K562 (cell line): ENCODE measurements at regions not wholly inside any gene's neighbourhood (a gene's known extent, or its start where the extent isn't known, plus 50 kb on each side); places are given as distances from the start of the nearest gene placed in this dataset.

Source experiments
- ATAC-seq: fragments of 200-7000 bp; cut with Tn5 transposase; 3 replicates; pipeline ENCODE4 v1.9.1; 2020; ENCODE audit warnings: moderate library complexity
- BruUV-seq: library from RNA; stranded (reverse); fragments of 400-500 nt; replicated peaks from 2 replicates; lab custom pipeline; 2021; lab: Mats Ljungman, UMichigan
- CTCF ChIA-PET: fragments of 300-600 bp; formaldehyde crosslinking; extraction: SDS; loops from one replicate; lab custom pipeline; 2021; ENCODE audit warnings: low intra/inter-chr PET ratio; lab: Yijun Ruan, JAX
- POLR2A ChIA-PET: fragments of 300-600, 350-650 bp; sonication (Branson Sonifier 250); formaldehyde crosslinking; extraction: SDS; loops from one replicate; lab custom pipeline; 2021; ENCODE audit warnings: antibody characterized with exemption, inconsistent platforms; lab: Yijun Ruan, JAX
- DNase-seq, 4 experiments: peaks; one replicate each; pipeline versions ENCODE4 v3.0.0 to v3.0.0-alpha.2; 2011 to 2018; ENCODE audit warnings: low spot score in 3 of 4, mixed read lengths in 3 of 4; ENCODE audit errors: extremely low read depth in 1 of 4
- FAIRE-seq: peaks from 2 replicates; lab custom pipeline; 2011; peaks lifted over from hg19 to GRCh38; lab: Jason Lieb, UNC
- H2AFZ ChIP-seq: 2 replicates; pipeline ENCODE4 v1.6.0; 2011; ENCODE audit warnings: low read depth, low read length, control low read depth, inconsistent platforms
- H3K27ac ChIP-seq: fragments of 200-600 bp; 3 replicates; pipeline ENCODE4 v1.8.0; 2011; ENCODE audit warnings: low read depth, mild to moderate bottlenecking, control low read depth, inconsistent platforms, low read length, moderate library complexity, mixed read lengths; ENCODE audit errors: extremely low read depth
- H3K27me3 ChIP-seq, 2 experiments: fragments of 300-600 bp in 1 of 2; 2 replicates in 1 of 2; 3 replicates in 1 of 2; pipeline versions ENCODE4 v1.6.0 to v1.8.0; 2011; ENCODE audit warnings: inconsistent platforms in 2 of 2, low read length in 2 of 2, mild to moderate bottlenecking in 1 of 2, mixed read lengths in 1 of 2, moderate library complexity in 1 of 2; ENCODE audit not compliant: control insufficient read depth in 2 of 2, insufficient read depth in 2 of 2
- H3K36me3 ChIP-seq: fragments of 300-600 bp; 3 replicates; pipeline ENCODE4 v1.8.0; 2011; ENCODE audit warnings: mild to moderate bottlenecking, low read length, inconsistent platforms; ENCODE audit not compliant: control insufficient read depth, insufficient read depth
- H3K4me1 ChIP-seq, 2 experiments: fragments of 200-600 bp in 1 of 2; replicated peaks in 1 of 2; 2 replicates in 1 of 2; 3 replicates in 1 of 2; pipeline versions ENCODE4 v1.5.1 to v1.8.0; 2011; ENCODE audit warnings: inconsistent platforms in 2 of 2, low read length in 2 of 2, mild to moderate bottlenecking in 1 of 2, mixed read lengths in 1 of 2, moderate library complexity in 1 of 2; ENCODE audit not compliant: control insufficient read depth in 2 of 2, insufficient read depth in 2 of 2
- H3K4me2 ChIP-seq: 2 replicates; pipeline ENCODE4 v1.6.1; 2011; ENCODE audit warnings: low read length, control low read depth, inconsistent platforms, mixed read lengths; ENCODE audit not compliant: insufficient read depth
- H3K4me3 ChIP-seq: fragments of 200-600 bp; sonication (generic), shearing (Covaris generic); 2 replicates; pipeline ENCODE4 v1.5.1; 2016; ENCODE audit warnings: control low read depth, inconsistent platforms
- H3K79me2 ChIP-seq: fragments of 200-600 bp; 3 replicates; pipeline ENCODE4 v1.8.0; 2011; ENCODE audit warnings: low read length, inconsistent platforms; ENCODE audit not compliant: control insufficient read depth, insufficient read depth
- H3K9ac ChIP-seq, 2 experiments: 2 replicates each; pipeline versions ENCODE4 v1.6.0 to v1.6.1; 2011; ENCODE audit warnings: low read depth in 2 of 2, low read length in 2 of 2, control low read depth in 1 of 2, inconsistent platforms in 1 of 2, mild to moderate bottlenecking in 1 of 2, mixed read lengths in 1 of 2; ENCODE audit not compliant: insufficient read depth in 1 of 2
- H3K9me1 ChIP-seq: one replicate; pipeline ENCODE4 v1.6.0; 2011; ENCODE audit warnings: inconsistent platforms, mild to moderate bottlenecking, low read length, moderate library complexity; ENCODE audit not compliant: control insufficient read depth, insufficient read depth
- H3K9me3 ChIP-seq: replicated peaks from 2 replicates; pipeline ENCODE4 v1.5.1; 2011; ENCODE audit warnings: low read depth, low read length, inconsistent platforms; ENCODE audit not compliant: control insufficient read depth, insufficient read depth
- H4K20me1 ChIP-seq: replicated peaks from 2 replicates; pipeline ENCODE4 v1.6.1; 2011; ENCODE audit warnings: low read length, inconsistent platforms, mixed read lengths; ENCODE audit not compliant: control insufficient read depth, insufficient read depth
- C11orf30 ChIP-seq: fragments of 450-650 bp; IDR thresholded peaks from 2 replicates; pipeline ENCODE4 v1.6.1; 2016; ENCODE audit warnings: low read depth, mild to moderate bottlenecking
- CHCHD3 ChIP-seq: fragments of 250-450 bp; sonication (Bioruptor Pico); IDR thresholded peaks from 2 replicates; pipeline ENCODE4 v2.1.2; 2022; ENCODE audit warnings: mild to moderate bottlenecking
- HOMEZ ChIP-seq: fragments of 250-450 bp; sonication (Bioruptor Pico); IDR thresholded peaks from 2 replicates; pipeline ENCODE4 v1.4.0; 2020; ENCODE audit warnings: mild to moderate bottlenecking, moderate library complexity
- PHF8 ChIP-seq: fragments of 200-600 bp; sonication (generic); IDR thresholded peaks from 2 replicates; pipeline ENCODE4 v1.6.1; 2012; ENCODE audit warnings: mixed run types, mild to moderate bottlenecking, inconsistent platforms, low read length, moderate library complexity, borderline replicate concordance
- SAP30 ChIP-seq: fragments of 200-600 bp; sonication (generic); IDR thresholded peaks from 2 replicates; pipeline ENCODE4 v1.6.1; 2012; ENCODE audit warnings: borderline replicate concordance, low read depth, mild to moderate bottlenecking, moderate library complexity, low read length, control low read depth, inconsistent platforms; ENCODE audit not compliant: insufficient read depth, poor library complexity, severe bottlenecking
- SNRNP70 ChIP-seq: fragments of 200-400 bp; formaldehyde crosslinking; optimal IDR thresholded peaks from 2 replicates; pipeline ENCODE3; 2017; ENCODE audit warnings: low read depth, low read length
- THRA ChIP-seq: fragments of 450-650 bp; IDR thresholded peaks from 2 replicates; pipeline ENCODE4 v1.6.1; 2017; ENCODE audit warnings: mild to moderate bottlenecking, moderate library complexity
- ZNF134 ChIP-seq: fragments of 250-450 bp; sonication (Bioruptor Pico); conservative IDR thresholded peaks from 2 replicates; pipeline ENCODE4 v1.4.0; 2020
- ZNF282 ChIP-seq: sonication (generic); formaldehyde crosslinking; IDR thresholded peaks from 2 replicates; pipeline ENCODE4 v1.8.1; 2023; ENCODE audit warnings: missing genetic modification reagents
- ZNF354B ChIP-seq: fragments of 250-450 bp; sonication (Bioruptor Pico); IDR thresholded peaks from 2 replicates; pipeline ENCODE4 v1.4.0; 2020
- ZNF707 ChIP-seq: fragments of 250-450 bp; sonication (Bioruptor Pico); conservative IDR thresholded peaks from 2 replicates; pipeline ENCODE4 v1.8.0; 2022; ENCODE audit warnings: inconsistent platforms, mild to moderate bottlenecking, moderate library complexity
- WGBS: fragments of 100-300 bp; shearing (Covaris generic); methylation state at CpG from one replicate; pipeline ENCODE4 v1.1.6; 2016; ENCODE audit warnings: low coverage, mixed read lengths; ENCODE audit not compliant: insufficient coverage; ENCODE audit errors: missing lambda C conversion rate; 5-methylcytosine and 5-hydroxymethylcytosine counted together
- in situ Hi-C: fragments of 300-500 bp; cut with MboI; formaldehyde crosslinking; loops from 4 replicates; pipeline ENCODE4 v1.15.0; 2018; ENCODE audit warnings: inconsistent platforms, mixed read lengths
- intact Hi-C: fragments of 100-400 bp; cut with micrococcal nuclease; formaldehyde crosslinking; loops from 2 replicates; pipeline ENCODE4 v1.14.2; 2022
- TF ChIP-seq, protein P1 (sequence below): fragments of 450-650 bp; IDR thresholded peaks from 2 replicates; pipeline ENCODE4 v1.6.1; 2016; ENCODE audit warnings: low read depth, mild to moderate bottlenecking, moderate library complexity
- TF ChIP-seq, protein P2 (sequence below), 2 experiments: IDR thresholded peaks; 2 replicates each; pipeline ENCODE4 v1.6.1; 2012; ENCODE audit warnings: improper control_type of control experiment in 2 of 2, low read depth in 2 of 2, low read length in 2 of 2, borderline replicate concordance in 1 of 2
- TF ChIP-seq, protein P3 (sequence below): sonication (generic); formaldehyde crosslinking; IDR thresholded peaks from 2 replicates; pipeline ENCODE4 v1.4.0; 2020; ENCODE audit warnings: mild to moderate bottlenecking, missing genetic modification reagents

- ATAC-seq (no peak), FAIRE-seq (no peak), DNase-seq (no peak)
- no peaks in the 10 kb centered on the region for H4K20me1 ChIP-seq
- no peaks in the 10 kb centered on the region for H3K9me1 ChIP-seq
- H3K4me3 ChIP-seq: no peak overlapping the region
- peaks cover 4 to 5% of the 10 kb centered on the region in 2 experiments; a peak in 3 of 5 replicates for H3K4me1 ChIP-seq
- 2% methylated on average over 6 of the region's 6 CpGs for WGBS
- POLR2A ChIA-PET: interaction anchor here (0.6 kb wide), 1 partner anchor 672 kb away, joined by 3 read pairs; the partner anchor contains the start of gene SERPINB9
- no peak overlapping the region for H3K27ac ChIP-seq
- no peaks in the 10 kb centered on the region for H3K79me2 ChIP-seq
- H3K9me3 ChIP-seq: no peaks in the 10 kb centered on the region
- no peak overlapping the region for H3K9ac ChIP-seq
- BruUV-seq: no TSS peak
- no peak overlapping the region for H3K4me2 ChIP-seq
- in situ Hi-C loops (no loop called here), intact Hi-C loops (no loop called here)
- H2AFZ ChIP-seq: no peak overlapping the region
- H3K27me3 ChIP-seq: peaks cover 71 to 91% of the 10 kb centered on the region in 2 experiments
- CTCF ChIA-PET: no interaction called here
- H3K36me3 ChIP-seq: no peaks in the 10 kb centered on the region
- TF ChIP-seq, protein P1, sequence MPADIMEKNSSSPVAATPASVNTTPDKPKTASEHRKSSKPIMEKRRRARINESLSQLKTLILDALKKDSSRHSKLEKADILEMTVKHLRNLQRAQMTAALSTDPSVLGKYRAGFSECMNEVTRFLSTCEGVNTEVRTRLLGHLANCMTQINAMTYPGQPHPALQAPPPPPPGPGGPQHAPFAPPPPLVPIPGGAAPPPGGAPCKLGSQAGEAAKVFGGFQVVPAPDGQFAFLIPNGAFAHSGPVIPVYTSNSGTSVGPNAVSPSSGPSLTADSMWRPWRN: no peak
- TF ChIP-seq CHCHD3 (CRISPR knock-in tag) (no peak), SNRNP70 (no peak), C11orf30 (no peak), PHF8 (no peak), ZNF134 (no peak), ZNF707 (CRISPR knock-in tag) (no peak), ZNF354B (CRISPR knock-in tag) (no peak), HOMEZ (CRISPR knock-in tag) (no peak), THRA (no peak), ZNF282 (CRISPR knock-in tag) (no peak), SAP30 (no peak)
- TF ChIP-seq, protein P2, sequence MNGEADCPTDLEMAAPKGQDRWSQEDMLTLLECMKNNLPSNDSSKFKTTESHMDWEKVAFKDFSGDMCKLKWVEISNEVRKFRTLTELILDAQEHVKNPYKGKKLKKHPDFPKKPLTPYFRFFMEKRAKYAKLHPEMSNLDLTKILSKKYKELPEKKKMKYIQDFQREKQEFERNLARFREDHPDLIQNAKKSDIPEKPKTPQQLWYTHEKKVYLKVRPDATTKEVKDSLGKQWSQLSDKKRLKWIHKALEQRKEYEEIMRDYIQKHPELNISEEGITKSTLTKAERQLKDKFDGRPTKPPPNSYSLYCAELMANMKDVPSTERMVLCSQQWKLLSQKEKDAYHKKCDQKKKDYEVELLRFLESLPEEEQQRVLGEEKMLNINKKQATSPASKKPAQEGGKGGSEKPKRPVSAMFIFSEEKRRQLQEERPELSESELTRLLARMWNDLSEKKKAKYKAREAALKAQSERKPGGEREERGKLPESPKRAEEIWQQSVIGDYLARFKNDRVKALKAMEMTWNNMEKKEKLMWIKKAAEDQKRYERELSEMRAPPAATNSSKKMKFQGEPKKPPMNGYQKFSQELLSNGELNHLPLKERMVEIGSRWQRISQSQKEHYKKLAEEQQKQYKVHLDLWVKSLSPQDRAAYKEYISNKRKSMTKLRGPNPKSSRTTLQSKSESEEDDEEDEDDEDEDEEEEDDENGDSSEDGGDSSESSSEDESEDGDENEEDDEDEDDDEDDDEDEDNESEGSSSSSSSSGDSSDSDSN (IDR thresholded peaks at IDR 0.05; ENCODE audit: borderline replicate concordance in 1 of 2, low read depth in 2 of 2, low read length in 2 of 2): no peak
- TF ChIP-seq, protein P3, sequence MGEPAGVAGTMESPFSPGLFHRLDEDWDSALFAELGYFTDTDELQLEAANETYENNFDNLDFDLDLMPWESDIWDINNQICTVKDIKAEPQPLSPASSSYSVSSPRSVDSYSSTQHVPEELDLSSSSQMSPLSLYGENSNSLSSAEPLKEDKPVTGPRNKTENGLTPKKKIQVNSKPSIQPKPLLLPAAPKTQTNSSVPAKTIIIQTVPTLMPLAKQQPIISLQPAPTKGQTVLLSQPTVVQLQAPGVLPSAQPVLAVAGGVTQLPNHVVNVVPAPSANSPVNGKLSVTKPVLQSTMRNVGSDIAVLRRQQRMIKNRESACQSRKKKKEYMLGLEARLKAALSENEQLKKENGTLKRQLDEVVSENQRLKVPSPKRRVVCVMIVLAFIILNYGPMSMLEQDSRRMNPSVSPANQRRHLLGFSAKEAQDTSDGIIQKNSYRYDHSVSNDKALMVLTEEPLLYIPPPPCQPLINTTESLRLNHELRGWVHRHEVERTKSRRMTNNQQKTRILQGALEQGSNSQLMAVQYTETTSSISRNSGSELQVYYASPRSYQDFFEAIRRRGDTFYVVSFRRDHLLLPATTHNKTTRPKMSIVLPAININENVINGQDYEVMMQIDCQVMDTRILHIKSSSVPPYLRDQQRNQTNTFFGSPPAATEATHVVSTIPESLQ (CRISPR knock-in tag): no peak
Observed at GRCh38 chr6:3575166-3575565, 118.3 kb upstream of the SLC22A23 start.
